SIG-M5 treated with dmso at 0.1 percent for 504 hours (cell line): ENCODE measurements at regions not wholly inside any gene's neighbourhood (a gene's known extent, or its start where the extent isn't known, plus 50 kb on each side); places are given as distances from the start of the nearest gene placed in this dataset.

ENCODE experiments used
- DNase-seq: peaks from one replicate; lab custom pipeline; 2025; ENCODE audit not compliant: unreplicated experiment; lab: John Stamatoyannopoulos, UW

DNA sequence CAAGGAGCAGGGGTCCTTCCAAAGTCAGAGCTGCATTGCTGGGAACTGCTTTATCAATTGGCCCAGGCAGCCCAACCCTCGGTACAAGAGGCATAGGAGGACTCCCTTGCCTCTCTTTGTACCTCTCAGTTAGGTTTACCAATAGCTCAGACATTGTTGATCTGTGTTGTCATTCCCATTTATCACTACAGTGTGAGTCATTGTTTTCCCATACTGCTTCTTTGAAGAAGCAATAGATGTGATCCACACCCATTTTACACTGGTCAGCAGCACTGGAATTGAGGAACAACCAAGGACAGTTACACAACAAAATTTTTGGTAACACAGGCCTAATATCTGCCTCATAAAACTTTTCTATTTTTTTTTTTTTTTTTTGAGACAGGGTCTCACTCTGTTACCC lies 307.2 kb downstream of the SNX13 start:
- no peak for DNase-seq

DNA sequence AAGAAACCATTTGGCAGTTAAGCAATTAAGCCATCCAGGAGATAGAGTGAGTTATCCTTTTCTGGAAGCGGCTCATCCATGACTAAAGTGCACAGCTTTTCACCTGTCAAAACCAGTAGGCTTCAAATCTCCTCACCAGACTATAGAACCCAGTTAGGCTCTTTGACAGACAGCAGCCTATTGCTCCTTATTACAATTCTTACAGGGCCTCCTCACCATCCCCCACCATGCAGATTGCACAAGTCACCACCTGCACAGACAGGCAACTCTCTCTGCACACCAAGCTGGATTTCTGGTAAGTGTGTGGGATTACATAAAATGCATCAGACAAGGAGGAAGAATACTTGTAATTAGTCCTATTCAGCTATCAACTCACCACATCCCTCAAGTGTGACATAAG lies 301.6 kb downstream of the SNX13 start:
- peak; percentile 22 for DNase-seq

DNA sequence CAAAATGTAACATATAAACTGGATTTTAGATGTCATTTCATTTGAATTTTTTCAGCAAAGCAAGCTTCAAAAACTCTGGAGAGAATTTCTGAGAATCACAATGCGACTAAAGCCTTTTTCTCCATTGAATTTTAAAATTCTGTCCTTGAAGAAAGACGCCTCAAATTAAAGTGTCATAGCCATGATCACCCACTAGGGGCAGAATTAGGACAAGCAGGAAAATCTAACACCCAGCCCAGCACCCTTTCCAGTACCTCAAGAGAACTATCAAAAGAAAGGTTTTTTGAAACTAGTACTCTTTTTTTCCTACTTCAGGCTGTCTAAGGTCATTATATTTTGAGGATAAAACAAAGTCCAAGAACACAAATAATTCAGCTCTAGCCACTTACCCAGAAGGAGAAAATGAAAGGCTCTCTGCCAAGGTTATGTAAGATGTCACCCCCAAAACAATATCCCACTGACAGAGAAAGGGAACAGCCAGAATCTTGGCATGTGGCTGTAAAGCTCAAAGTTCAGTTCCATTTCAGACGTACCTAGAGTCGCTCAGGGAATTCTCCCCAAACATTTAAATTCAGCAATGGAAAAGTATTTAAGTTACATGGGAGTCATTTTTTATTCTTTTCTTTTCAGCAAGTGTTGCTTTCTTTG lies 299.4 kb downstream of the SNX13 start:
- DNase-seq = peak; percentile 26

DNA sequence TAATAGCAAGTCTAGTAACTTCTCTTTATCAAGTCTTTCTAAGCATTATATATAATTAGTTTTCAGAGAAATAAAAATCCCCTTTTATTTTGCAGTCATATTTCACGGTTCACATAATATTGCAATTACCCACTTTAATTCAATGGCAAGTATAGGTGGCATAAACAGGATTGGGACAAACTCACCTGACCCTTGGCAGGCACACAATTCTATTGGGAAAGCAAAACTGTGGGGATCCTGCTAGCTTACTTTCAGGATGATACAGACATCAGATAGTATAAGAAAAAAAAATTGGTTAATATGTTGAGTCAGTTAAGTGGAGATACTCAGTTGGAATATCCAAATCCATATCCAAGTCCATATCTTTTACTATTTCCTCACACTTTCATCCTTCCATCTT lies 294.8 kb downstream of the SNX13 start:
- DNase-seq = no peak

DNA sequence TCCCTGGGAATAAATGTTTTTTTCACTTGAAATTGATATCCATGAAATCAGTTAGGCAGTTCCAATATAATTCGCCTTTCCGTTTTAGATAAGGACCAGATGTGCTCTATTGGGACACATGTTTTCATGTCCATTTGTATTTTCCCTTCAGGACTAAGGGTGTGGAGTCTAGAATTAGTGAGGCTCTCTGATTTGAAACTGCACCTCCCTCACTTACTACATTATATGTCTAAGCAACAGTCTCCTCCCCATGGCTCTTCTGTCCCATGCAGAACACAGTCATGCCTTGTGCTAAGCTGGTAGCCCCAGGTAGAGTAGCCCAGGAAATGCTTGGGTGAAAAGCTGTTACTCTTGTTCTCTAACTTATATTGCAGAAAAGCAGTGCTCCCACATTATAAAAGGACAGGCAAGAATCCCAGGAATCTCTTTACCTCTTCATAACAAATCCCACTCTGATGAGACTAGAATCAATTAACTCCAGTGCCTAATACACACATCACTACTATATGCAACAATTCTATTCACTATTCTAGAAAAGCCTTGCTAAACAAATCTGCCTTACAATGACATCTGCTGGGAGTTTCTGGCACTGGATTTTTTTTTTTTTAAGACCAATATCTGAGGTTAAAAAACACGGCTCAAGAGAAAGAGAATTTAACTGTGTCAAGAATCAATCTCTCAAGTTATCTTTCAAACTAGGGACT lies 293.9 kb downstream of the SNX13 start:
- DNase-seq = peak; percentile 23

DNA sequence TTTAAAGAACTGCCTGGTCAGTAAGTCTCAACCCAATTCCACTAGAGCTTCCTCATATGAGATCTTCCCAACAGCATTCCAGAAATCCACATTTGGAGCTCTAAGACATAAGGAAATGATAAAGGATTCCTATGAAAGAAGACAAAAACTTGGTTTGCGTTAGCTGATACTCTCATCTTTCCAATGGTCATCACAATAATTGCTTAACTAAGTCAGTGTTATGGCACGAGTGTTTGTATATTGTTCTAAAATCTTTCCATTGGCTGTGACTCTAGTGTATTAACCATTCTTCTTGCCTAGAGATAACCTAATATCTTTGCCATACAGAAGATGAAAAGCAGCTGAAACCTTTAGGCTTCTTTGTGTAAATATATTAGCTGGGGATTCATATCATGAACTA lies 289.0 kb downstream of the SNX13 start:
- DNase-seq = no peak

DNA sequence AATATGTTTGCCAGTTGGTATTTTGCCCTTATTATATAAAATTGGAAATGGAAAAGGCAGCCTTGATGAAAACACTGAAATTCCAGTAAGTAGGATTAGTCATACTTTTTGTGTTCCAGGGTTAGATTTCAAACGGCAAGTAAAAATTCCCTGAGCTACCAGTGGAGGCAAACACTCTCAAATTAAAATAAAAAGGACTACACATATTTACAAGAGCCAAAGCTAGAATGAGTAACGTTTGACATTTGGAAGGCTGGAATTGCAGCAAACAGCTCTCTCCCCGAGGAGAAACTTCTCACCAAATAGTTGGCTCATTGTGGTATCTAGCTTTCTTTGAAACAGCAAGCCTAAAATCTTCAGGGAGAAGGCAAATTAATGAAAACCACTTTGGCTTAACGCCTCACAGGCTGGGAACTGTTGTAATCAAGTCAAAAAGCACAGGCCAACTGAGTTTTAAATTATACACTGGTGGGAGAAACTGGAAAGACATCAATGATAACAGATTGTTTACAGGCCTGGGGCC lies 288.4 kb downstream of the SNX13 start:
- no peak for DNase-seq

DNA sequence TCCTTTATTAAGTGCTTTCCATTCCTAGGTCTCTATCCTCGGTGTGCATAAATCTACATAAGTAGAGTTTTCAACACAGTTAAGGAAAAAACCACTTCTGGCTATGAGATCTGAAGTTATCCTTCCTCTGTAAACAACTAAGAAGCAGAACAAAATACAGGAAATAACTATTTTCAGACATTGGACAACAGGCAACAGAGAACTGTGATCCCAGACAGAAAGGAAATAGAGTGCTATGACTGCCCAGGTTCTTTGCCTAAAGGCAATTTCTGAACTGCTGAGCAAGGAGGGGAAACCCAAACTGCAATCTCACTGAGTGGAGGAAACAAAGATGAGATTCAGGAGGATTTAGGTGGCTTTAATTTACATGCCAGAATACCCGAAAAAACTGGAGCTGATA lies 285.4 kb downstream of the SNX13 start:
- no peak for DNase-seq

DNA sequence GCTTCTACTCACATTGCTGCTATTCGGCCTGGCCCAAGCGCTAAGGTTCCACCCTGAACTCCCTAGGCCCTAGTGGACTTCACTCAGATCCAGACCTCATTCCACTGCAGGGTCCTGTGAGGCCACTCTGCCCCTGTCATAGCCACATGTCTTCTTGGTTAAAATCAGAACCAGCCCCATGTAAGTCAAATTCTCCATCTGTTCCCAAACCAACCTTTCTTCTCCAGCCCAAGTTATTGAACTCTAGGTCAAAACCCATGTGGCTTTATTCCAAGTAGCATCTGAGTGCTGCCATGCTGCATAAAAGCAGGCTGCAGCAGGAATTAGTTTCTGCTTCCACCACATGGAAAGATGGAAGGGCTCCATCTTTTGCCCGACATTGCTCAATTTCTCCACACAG lies 281.2 kb downstream of the SNX13 start:
- DNase-seq = no peak

DNA sequence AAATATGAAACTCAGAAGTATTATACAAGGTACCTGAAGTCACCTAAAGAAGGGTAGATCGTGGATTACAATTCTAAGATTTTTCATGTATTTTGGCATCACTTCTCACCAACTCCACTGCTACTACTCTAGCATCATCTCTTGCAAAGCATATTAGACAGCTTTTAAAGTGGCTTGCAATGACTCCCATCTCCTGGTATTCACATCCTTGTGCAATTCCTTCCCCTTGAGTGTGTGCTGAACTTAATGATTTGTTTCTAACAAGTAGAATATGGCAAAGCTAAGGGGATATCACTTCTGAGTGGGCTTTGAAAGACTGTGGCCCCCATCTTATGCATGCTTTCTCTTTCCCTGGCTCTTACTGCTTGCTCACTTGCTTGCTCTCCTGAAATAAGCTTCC lies 280.2 kb downstream of the SNX13 start:
- no peak for DNase-seq

DNA sequence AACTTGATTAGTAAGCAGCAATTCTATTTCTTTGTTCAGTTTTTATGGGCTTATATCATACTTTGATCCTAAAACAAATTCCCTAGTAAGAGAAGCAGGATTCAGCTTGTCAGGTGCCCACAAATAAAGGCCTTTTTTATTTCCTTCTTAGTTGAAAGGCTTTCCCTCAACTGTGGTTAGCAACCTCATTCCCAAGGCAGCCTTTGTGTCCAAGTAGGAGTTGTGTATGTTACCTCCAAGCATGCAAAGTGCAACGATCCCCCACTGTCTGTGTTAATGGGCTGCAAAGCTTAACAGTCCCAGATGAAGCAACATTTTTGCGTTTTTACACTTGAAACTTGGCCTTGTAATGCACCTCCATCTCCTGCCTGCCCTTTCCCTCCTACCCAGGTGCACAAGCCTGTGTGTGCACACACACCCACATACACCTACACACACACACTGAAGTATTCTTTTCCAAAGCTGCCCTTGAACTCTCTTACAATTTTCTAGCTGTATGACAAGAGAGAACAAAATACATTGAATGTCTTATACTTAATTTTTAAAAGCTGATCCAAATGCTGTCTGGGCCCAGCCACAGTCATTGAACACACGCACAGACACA lies 278.2 kb downstream of the SNX13 start:
- DNase-seq = no peak

DNA sequence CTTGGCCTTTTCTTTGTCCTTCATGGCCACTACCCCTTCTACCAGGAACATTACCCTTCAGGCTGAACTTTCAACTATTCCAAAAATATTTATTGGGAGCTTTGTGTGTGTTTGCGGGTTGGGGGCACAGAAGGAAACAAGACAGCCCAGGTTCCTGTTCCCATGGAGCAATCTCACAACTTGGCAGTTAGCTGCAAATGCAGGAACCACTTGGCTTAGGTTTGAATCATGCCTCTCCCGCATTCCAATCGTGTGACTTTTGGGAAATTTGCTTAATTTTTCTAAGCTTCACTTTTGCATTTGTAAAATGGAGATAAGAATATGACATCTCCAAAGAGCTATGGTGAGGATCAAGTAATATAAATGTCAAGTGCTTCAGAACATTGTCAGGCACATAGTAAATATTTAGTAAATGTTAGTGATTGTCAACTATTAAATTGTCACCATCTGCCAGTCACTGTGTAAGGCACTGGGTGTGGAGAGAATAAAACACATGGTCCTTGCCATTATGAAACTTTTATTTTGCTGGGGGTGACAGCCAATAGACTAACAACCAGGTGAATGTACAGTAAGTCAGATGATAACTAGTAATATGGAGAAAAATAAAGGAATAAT lies 277.1 kb downstream of the SNX13 start:
- DNase-seq = no peak

DNA sequence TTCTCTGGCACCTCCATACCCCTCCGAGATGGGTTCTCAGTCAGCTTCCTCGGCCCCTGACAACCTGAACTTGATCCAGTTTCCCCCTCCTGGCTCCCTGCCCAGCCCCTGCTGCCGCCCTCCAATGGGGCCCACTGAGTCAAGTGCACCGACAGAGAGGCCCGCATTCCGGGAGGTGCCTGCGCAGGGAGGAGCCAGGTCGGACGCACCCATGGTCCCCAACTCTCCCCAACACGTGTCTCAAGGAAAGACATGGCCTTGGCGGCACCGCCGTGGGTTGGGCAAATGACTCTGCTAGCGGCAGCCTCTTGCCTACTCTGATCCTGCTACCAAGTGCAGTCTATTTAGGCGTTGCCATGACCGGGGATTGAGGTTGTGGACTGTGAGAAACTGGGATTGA lies 275.3 kb downstream of the SNX13 start:
- no peak for DNase-seq

DNA sequence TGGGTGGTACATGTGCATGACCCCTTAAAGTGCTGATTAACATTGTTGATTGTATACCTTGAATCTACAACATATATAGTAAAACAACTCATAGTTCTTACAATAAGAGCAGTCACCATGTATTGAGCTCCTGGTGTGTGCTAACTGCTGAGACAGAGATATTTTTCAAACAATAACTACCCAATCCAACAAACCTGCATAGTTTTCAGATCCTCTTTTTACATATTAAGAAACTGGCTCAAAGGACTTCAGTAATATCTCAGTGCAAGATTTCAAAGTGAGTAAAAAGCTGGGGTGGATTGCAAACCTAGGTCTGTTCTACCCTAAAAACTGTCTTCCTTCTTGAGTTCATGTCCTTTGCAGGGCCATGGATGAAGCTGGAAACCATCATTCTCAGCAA lies 272.2 kb downstream of the SNX13 start:
- DNase-seq = peak; percentile 33

DNA sequence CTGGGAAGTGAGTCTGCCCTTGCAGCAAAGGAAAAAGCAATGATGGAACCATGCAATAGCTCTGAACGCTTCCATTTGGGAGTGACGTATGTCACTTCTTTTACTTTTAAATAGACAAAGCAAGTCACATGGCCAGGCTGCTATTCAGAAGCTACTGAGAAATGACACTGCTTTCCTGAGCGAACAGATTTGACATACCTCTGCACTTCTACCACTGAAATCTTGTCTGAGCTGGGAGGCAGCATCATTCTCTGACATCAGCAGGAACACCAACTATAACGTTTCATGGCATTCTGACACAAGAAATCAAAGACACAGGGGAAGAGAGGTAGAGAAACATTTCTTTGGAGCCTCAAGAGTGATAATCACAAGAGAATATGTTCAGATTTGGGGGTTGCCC lies 271.1 kb downstream of the SNX13 start:
- no peak for DNase-seq

DNA sequence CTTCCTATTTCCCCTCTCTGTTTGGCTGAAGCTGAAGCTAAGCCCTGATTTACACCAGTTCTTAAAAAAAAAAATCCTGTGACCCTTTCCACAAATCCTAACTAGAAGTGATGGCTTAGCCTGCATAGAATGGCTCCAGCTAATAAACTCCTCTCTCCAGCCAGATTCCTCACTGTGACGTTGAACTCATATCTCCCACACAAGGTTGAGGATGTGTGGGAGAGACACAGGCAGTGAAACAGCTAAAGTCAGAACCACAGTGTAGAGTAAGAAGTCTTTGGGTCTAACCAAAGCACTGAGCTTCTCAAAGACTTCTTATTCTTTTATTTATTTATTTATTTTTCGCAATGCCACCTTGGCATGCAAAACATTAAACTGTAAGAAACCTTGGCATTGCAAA lies 268.3 kb downstream of the SNX13 start:
- DNase-seq = no peak

DNA sequence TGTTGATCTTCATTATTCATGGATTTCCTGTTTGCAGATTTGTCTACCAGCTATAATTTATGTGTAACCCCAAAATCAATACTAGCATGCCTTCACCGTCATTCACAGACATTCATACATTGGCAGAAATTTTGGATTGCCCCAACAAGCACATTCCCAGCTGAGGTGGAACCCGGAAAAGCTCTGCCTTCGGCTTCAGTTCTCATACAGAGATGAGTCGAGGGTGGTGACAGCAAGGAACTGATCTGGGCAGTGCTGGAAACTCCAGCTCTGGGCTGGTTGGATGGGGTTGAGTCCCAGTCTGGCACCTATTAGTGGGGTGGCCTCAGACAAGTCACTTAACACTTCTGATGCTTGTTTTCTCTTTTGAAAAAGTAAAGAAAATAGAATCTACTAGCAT lies 267.5 kb downstream of the SNX13 start:
- DNase-seq = no peak

DNA sequence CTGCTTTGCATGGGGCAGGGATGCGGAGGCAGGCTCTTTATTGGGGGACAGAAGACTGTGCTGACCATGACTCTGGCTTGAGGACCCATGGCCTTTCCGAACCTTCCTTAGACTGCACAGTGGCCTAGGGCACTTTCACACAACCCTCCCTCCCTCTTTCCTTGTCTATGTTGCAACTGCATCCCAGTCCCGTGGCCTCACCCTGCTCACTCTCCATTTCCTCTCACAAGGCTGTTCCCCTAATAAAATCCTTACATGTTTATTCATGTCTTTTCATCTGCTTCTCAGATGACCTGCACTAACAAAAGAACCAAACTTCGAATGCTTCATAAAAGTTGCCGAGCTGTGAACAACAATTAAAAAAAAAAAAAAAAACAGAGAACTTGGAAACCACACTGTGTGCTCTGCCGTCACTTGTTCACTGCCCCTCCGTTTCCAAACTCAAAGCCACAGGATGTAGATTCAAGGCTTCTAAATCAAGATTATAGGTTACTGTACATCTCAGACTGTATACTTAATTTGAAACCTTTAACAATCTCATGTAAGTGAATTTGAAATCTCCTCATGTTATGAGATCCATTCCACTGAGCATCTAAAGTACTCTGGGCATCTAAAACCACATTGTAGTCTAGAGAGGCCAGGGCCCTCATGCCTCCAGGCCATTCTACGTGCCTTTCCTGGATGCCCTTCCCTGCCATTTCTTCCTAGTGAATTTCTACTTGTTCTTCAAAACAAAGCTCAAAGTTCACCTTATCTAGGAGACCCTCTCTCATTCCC lies 265.9 kb downstream of the SNX13 start:
- DNase-seq = no peak

DNA sequence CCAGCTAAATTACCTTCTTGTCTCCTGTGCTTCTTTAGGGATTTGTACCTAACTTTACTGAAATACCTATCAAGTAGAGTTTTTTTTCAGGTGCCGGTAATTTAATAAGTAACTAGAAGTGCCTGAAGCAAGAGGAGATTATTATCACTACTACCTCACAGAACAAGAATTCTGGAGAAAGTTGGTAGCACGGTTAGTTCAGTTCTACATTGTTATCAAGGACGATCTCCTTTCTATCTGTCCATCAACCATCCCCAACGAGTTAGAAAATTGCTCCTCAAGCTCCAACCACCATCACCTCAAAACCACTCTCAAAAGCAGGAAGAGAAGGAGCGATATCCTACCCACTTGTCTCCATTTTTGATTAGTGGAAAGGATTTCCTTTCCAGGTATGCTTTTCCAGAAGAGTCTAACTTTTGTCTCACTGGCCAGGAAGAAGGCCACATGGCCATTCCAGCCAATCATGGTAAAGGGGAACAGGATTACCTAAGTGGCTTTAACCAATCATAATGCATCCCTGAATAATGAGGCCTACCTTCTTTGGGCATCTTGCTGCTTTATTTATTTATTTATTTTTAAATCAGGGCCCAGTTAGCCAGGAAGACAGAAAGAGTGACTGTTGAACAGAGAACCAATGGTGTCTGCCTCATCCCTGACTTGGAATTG lies 265.2 kb downstream of the SNX13 start:
- DNase-seq = no peak

DNA sequence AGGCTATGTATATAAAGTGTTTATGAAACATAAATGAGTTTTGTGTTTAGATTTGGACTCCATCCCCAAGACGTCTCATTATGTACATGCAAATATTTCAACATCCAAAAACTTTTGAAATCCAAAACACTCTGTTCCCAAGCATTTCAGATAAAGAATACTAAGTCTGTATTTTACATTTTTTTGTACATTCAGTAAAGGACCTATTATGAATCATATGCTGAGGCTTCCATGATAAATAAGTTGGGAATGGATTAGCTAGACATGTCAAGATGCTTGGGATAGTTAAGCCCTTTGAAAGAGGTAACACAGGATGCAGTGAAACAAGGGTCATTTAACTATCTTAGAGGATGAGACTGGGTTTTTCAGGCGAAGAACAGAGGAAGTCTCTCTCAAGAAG lies 262.9 kb downstream of the SNX13 start:
- no peak for DNase-seq

DNA sequence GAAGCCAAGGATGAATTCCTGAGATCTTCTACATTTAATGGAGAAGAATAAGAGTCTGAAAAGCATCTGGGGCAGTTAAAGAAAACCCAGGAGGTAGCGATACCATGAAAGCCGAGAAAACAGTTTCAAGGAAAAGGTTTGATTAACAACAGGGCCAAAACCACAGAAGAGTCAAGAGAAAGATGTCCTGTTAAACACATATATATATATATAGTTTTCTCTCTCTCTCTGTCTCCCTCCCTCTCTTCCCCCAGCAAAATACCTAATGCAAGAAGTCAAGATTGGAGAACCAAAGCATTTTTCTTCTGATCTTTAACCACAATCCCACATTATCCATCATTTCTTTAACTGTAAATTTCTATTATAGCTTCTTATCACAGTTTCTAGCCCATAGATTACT lies 261.4 kb downstream of the SNX13 start:
- DNase-seq = no peak
